ENCODE measurements at regions not wholly inside any gene's neighbourhood (a gene's known extent, or its start where the extent isn't known, plus 50 kb on each side); places are given as distances from the start of the nearest gene placed in this dataset.

DNA sequence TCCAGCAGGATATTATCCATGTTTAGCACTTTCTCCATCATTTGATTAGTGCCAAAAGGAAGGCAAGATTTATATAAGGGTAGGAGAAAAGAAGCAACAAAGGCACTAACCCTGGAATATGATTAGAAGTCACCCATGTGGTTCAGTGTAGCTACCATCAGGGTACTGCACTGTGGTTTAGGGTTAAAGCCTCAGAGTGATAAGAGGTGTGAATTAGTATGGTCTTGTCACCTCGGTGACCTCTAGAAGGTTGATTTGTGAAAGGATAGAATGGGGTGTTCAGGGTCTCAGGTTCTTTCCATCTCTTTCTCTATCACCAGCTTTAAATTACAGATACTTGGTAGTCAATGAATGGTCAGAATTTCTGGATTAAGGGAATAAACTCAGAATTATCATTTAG lies 103.0 kb upstream of the TMTC2 start:
- TF ChIP-seq, protein P1, sequence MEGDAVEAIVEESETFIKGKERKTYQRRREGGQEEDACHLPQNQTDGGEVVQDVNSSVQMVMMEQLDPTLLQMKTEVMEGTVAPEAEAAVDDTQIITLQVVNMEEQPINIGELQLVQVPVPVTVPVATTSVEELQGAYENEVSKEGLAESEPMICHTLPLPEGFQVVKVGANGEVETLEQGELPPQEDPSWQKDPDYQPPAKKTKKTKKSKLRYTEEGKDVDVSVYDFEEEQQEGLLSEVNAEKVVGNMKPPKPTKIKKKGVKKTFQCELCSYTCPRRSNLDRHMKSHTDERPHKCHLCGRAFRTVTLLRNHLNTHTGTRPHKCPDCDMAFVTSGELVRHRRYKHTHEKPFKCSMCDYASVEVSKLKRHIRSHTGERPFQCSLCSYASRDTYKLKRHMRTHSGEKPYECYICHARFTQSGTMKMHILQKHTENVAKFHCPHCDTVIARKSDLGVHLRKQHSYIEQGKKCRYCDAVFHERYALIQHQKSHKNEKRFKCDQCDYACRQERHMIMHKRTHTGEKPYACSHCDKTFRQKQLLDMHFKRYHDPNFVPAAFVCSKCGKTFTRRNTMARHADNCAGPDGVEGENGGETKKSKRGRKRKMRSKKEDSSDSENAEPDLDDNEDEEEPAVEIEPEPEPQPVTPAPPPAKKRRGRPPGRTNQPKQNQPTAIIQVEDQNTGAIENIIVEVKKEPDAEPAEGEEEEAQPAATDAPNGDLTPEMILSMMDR (IDR thresholded peaks at IDR 0.05), result no peak
- TF ChIP-seq EZH2 (IDR thresholded peaks at IDR 0.05), result no peak
